Vagina (tissue), 2 donors: ENCODE measurements at regions not wholly inside any gene's neighbourhood (a gene's known extent, or its start where the extent isn't known, plus 50 kb on each side); places are given as distances from the start of the nearest gene placed in this dataset.

Source experiments
- DNase-seq, 2 donors: peaks; one replicate each; pipeline ENCODE4 v3.0.0-alpha.2; 2017; ENCODE audit errors: extremely low spot score in 2 of 2
- H3K27ac ChIP-seq: fragments of 200-600 bp; sonication (generic); one replicate; pipeline ENCODE4 v1.5.1; 2019
- H3K27me3 ChIP-seq: fragments of 200-600 bp; sonication (generic); one replicate; pipeline ENCODE4 v1.5.1; 2019
- H3K36me3 ChIP-seq, 2 donors: fragments of 200-600 bp; sonication (generic); one replicate each; pipeline ENCODE4 v1.5.1; 2017 to 2019
- H3K4me1 ChIP-seq: fragments of 200-600 bp; sonication (generic); one replicate; pipeline ENCODE4 v1.5.1; 2019
- H3K4me3 ChIP-seq, 2 donors: fragments of 200-600 bp; sonication (generic); 1 replicate in 1 of 2; 2 replicates in 1 of 2; pipeline ENCODE4 v1.5.1; 2016 to 2019
- H3K9me3 ChIP-seq: fragments of 200-600 bp; sonication (generic); one replicate; pipeline ENCODE4 v1.5.1; 2019
- POLR2A ChIP-seq, 2 donors: fragments of 450-650 bp; IDR thresholded peaks; one replicate each; pipeline ENCODE4 v1.6.1; 2017; ENCODE audit warnings: antibody characterized with exemption in 2 of 2, mild to moderate bottlenecking in 2 of 2, moderate library complexity in 2 of 2
- POLR2AphosphoS5 ChIP-seq, 2 donors: sonication (generic); formaldehyde crosslinking; IDR thresholded peaks; one replicate each; pipeline ENCODE4 v1.9.0; 2017; ENCODE audit warnings: antibody characterized with exemption in 2 of 2, mild to moderate bottlenecking in 2 of 2, low read depth in 1 of 2; ENCODE audit not compliant: insufficient read depth in 1 of 2
- intact Hi-C: fragments of 100-400 bp; cut with DNase I; formaldehyde crosslinking; loops from one replicate; pipeline ENCODE4 v1.15.1; 2023
- TF ChIP-seq, protein P1 (sequence below), 3 experiments: fragments of 450-650 bp in 2 of 3; fragments of 200-600 bp in 1 of 3; sonication (generic) in 1 of 3; IDR thresholded peaks; one replicate each; pipeline ENCODE4 v1.5.1; 2017 to 2019; ENCODE audit warnings: antibody characterized with exemption in 3 of 3, mild to moderate bottlenecking in 2 of 3, moderate library complexity in 2 of 3

DNA sequence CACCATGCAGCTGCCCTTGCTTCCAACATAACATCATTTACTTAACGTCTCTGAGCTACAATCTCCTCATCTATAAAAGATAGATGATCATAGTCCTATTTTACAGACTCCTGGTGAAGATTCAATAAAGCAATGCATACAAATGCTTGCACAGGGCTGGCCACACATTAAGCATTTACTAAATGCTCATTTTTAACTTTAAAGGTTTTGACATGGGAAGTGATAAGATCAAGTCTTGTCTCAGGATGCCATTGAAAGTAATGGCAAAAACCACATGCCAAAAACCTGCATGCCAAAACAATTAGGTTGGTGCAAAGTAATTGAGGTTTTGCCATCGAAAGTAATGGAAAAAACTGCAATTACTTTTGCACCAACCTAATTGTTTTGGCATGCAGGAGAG lies 181.2 kb upstream of the ADRA1B start:
- H3K4me3 ChIP-seq: no peak overlapping the region
- intact Hi-C loops: no loop called here
- no peak overlapping the region for H3K27ac ChIP-seq
- TF ChIP-seq POLR2A (IDR thresholded peaks at IDR 0.05) (no peak), POLR2AphosphoS5 (IDR thresholded peaks at IDR 0.05; ENCODE audit: insufficient read depth in 1 of 2, low read depth in 1 of 2) (no peak)
- TF ChIP-seq, protein P1, sequence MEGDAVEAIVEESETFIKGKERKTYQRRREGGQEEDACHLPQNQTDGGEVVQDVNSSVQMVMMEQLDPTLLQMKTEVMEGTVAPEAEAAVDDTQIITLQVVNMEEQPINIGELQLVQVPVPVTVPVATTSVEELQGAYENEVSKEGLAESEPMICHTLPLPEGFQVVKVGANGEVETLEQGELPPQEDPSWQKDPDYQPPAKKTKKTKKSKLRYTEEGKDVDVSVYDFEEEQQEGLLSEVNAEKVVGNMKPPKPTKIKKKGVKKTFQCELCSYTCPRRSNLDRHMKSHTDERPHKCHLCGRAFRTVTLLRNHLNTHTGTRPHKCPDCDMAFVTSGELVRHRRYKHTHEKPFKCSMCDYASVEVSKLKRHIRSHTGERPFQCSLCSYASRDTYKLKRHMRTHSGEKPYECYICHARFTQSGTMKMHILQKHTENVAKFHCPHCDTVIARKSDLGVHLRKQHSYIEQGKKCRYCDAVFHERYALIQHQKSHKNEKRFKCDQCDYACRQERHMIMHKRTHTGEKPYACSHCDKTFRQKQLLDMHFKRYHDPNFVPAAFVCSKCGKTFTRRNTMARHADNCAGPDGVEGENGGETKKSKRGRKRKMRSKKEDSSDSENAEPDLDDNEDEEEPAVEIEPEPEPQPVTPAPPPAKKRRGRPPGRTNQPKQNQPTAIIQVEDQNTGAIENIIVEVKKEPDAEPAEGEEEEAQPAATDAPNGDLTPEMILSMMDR (IDR thresholded peaks at IDR 0.05): no peak
- no peaks in the 10 kb centered on the region for H3K27me3 ChIP-seq
- H3K4me1 ChIP-seq: no peaks in the 10 kb centered on the region
- no peaks in the 10 kb centered on the region for H3K9me3 ChIP-seq
- no peaks in the 10 kb centered on the region for H3K36me3 ChIP-seq
- no peak for DNase-seq

DNA sequence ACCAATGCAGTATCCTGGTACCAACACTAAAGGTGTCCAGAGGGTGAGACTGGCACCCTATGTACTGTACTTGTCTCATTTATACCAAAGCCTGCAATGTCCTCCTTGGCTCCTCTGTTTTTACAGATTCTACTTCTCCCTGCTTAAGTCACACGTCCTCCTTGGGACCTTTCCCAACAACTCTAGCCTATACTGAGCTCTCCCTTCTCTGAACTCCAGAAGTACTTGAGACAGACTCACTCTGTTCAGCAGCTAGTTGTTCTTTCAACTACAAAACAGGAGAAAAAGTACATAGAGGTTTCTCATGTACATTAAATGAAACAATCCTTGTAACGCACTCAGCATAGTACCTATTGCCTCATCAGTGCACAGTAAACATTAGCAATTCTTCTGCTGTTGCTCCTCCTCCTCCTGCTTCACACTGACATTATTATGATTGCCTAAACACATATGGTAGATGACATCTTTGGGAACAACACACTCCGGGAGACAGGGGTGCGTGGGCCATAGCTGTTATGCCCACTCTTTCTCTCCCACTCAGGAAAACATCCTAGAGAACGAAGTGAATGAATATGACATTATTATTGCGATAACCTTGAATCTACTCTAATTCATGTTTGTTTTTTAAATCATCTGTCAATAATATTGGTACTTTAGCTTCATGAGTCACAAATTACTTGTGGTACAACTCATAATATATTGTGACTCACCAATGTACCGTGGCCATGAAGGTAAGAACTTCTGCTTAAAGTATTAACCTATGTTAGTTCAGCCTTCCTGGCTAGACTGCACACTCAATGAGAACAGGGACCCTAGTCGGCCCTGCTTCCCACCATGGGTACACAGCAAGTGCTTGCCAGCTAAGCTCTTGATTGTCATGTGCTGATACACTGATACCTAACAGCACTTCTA lies 180.3 kb upstream of the ADRA1B start:
- intact Hi-C loops: no loop called here
- no peak for DNase-seq
- H3K27ac ChIP-seq: no peak overlapping the region

DNA sequence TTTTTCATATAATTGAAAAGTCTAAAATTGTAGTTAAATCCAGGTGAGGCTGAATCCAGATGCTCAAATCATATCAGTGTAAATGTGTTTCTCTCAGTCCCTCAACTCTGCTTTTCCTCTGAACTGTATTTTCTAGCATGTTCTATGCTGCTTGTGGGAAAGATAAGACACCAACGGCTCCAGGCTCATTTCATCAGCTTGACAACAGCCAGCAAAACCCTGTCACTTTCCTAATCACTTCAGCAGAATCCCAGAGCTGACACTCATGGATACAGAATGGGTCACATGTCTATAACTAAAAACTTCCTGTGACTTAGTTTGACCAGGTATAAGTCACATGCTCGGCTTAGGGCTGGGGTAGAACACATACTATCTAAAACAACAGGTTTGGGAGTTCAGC lies 179.4 kb upstream of the ADRA1B start:
- H3K4me3 ChIP-seq: no peak overlapping the region
- H3K4me1 ChIP-seq: no peaks in the 10 kb centered on the region
- TF ChIP-seq POLR2AphosphoS5 (IDR thresholded peaks at IDR 0.05; ENCODE audit: insufficient read depth in 1 of 2, low read depth in 1 of 2): no peak
- TF ChIP-seq, protein P1 (IDR thresholded peaks at IDR 0.05): no peak
- no peak for TF ChIP-seq POLR2A (IDR thresholded peaks at IDR 0.05)
- intact Hi-C loops: no loop called here
- no peak for DNase-seq
- no peaks in the 10 kb centered on the region for H3K36me3 ChIP-seq
- no peak overlapping the region for H3K27ac ChIP-seq
- no peaks in the 10 kb centered on the region for H3K27me3 ChIP-seq
- no peaks in the 10 kb centered on the region for H3K9me3 ChIP-seq

More for the DNA sequence above, 180.3 kb upstream of the ADRA1B start:
- H3K4me1 ChIP-seq: no peaks in the 10 kb centered on the region
- H3K4me3 ChIP-seq: no peak overlapping the region
- H3K27me3 ChIP-seq: no peaks in the 10 kb centered on the region
- H3K9me3 ChIP-seq: no peaks in the 10 kb centered on the region
- H3K36me3 ChIP-seq: no peaks in the 10 kb centered on the region
- TF ChIP-seq POLR2AphosphoS5 (IDR thresholded peaks at IDR 0.05; ENCODE audit: insufficient read depth in 1 of 2, low read depth in 1 of 2): no peak
- TF ChIP-seq, protein P1 (IDR thresholded peaks at IDR 0.05): no peak
- no peak for TF ChIP-seq POLR2A (IDR thresholded peaks at IDR 0.05)

DNA sequence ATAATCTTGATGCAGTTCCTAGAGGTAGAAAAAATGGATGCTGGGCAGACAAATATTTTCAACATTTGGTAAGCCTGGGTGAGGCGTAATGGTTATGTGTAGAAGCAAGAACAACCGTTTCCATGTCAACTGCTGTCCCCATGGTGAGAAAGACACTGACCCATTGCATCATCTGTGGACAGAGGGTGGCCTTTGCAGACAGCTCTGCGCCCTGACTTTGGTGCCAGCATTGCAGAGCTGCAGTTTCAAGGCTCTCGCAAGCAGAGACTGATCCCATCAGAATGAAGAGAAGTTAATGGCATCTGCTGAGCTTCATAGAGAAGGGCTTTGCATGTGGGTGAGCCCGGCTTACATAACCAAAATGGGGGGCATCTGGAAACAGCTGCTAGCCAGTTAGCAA lies 179.0 kb upstream of the ADRA1B start:
- Histone ChIP-seq H3K27me3 (no peaks in the 10 kb centered on the region), H3K4me1 (no peaks in the 10 kb centered on the region), H3K9me3 (no peaks in the 10 kb centered on the region), H3K27ac (no peak overlapping the region), H3K36me3 (no peaks in the 10 kb centered on the region), H3K4me3 (no peak overlapping the region)
- TF ChIP-seq, protein P1 (IDR thresholded peaks at IDR 0.05): no peak
- TF ChIP-seq POLR2A (IDR thresholded peaks at IDR 0.05) (no peak), POLR2AphosphoS5 (IDR thresholded peaks at IDR 0.05; ENCODE audit: insufficient read depth in 1 of 2, low read depth in 1 of 2) (no peak)
- intact Hi-C loops: no loop called here
- DNase-seq: no peak

DNA sequence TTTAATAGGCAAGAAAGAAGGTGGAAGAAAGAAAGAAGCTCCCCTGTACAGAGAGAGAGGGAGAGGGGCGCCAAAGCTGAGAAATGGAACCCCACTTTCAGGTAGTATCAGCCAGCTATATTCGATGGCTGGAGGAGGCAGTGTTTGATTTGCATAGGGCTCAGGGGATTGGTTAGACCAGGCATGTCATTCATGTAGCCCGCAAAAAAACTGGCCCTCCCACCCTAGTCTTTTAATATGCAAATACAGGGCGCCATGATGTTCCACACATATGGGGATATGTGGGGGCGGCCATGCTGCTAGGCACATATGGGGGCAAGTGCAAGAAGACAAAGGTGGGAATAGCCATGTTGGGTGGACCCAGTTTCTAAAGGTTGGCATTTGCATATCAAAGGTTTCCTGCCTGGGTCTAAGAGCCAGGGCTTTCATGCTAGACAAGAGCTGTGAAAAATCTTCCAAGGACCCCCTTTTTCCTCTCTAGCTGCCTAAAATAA lies 174.4 kb upstream of the ADRA1B start:
- TF ChIP-seq POLR2AphosphoS5 (IDR thresholded peaks at IDR 0.05; ENCODE audit: insufficient read depth in 1 of 2, low read depth in 1 of 2) (no peak), POLR2A (IDR thresholded peaks at IDR 0.05) (no peak)
- TF ChIP-seq, protein P1 (IDR thresholded peaks at IDR 0.05): no peak

More for the DNA sequence above, 174.4 kb upstream of the ADRA1B start:
- no peak for DNase-seq
- H3K4me3 ChIP-seq: no peak overlapping the region
- H3K27me3 ChIP-seq: no peaks in the 10 kb centered on the region
- intact Hi-C loops: no loop called here
- no peaks in the 10 kb centered on the region for H3K36me3 ChIP-seq
- H3K4me1 ChIP-seq: no peaks in the 10 kb centered on the region
- H3K9me3 ChIP-seq: no peaks in the 10 kb centered on the region
- H3K27ac ChIP-seq: no peak overlapping the region
